Right atrium auricular region (tissue), 2 donors: ENCODE measurements at regions not wholly inside any gene's neighbourhood (a gene's known extent, or its start where the extent isn't known, plus 50 kb on each side); places are given as distances from the start of the nearest gene placed in this dataset.

Experiments
- DNase-seq: peaks from one replicate; pipeline ENCODE4 v3.0.0-alpha.2; 2019; ENCODE audit warnings: low spot score
- H3K27ac ChIP-seq, 2 donors: fragments of 200-600 bp; sonication (generic); 1 replicate in 1 of 2; 2 replicates in 1 of 2; pipeline ENCODE4 v1.5.1; 2016 to 2019
- H3K27me3 ChIP-seq, 2 donors: fragments of 200-600 bp; sonication (generic); one replicate each; pipeline versions ENCODE4 v1.5.1 to v1.6.0; 2017 to 2019
- H3K36me3 ChIP-seq: fragments of 200-600 bp; sonication (generic); one replicate; pipeline ENCODE4 v1.5.1; 2016
- H3K4me1 ChIP-seq, 2 donors: fragments of 200-600 bp; sonication (generic); one replicate each; pipeline versions ENCODE4 v1.5.1 to v1.6.0; 2017 to 2019
- H3K4me3 ChIP-seq, 2 donors: fragments of 200-600 bp; sonication (generic); 1 replicate in 1 of 2; 2 replicates in 1 of 2; pipeline ENCODE4 v1.5.1; 2017 to 2019; ENCODE audit warnings: mild to moderate bottlenecking in 1 of 2, moderate library complexity in 1 of 2
- H3K9me3 ChIP-seq, 2 donors: fragments of 200-600 bp; sonication (generic); one replicate each; pipeline ENCODE4 v1.5.1; 2019
- TF ChIP-seq, protein P1 (sequence below), 2 donors: fragments of 200-600 bp; sonication (generic); IDR thresholded peaks; one replicate each; pipeline ENCODE4 v1.5.1; 2019; ENCODE audit warnings: antibody characterized with exemption in 2 of 2

- H3K4me3 ChIP-seq = no peak overlapping the region
- H3K27ac ChIP-seq = no peak overlapping the region
- H3K9me3 ChIP-seq = peaks cover 0 to under 1% of the 10 kb centered on the region in 2 donors
- TF ChIP-seq, protein P1, sequence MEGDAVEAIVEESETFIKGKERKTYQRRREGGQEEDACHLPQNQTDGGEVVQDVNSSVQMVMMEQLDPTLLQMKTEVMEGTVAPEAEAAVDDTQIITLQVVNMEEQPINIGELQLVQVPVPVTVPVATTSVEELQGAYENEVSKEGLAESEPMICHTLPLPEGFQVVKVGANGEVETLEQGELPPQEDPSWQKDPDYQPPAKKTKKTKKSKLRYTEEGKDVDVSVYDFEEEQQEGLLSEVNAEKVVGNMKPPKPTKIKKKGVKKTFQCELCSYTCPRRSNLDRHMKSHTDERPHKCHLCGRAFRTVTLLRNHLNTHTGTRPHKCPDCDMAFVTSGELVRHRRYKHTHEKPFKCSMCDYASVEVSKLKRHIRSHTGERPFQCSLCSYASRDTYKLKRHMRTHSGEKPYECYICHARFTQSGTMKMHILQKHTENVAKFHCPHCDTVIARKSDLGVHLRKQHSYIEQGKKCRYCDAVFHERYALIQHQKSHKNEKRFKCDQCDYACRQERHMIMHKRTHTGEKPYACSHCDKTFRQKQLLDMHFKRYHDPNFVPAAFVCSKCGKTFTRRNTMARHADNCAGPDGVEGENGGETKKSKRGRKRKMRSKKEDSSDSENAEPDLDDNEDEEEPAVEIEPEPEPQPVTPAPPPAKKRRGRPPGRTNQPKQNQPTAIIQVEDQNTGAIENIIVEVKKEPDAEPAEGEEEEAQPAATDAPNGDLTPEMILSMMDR (IDR thresholded peaks at IDR 0.05) = no peak
- DNase-seq = no peak
- no peaks in the 10 kb centered on the region for H3K27me3 ChIP-seq
- no peaks in the 10 kb centered on the region for H3K4me1 ChIP-seq
- H3K36me3 ChIP-seq = no peaks in the 10 kb centered on the region
These were observed 331.5 kb upstream of the IL12A start for GRCh38 chr3:159657176-159657575.

DNA sequence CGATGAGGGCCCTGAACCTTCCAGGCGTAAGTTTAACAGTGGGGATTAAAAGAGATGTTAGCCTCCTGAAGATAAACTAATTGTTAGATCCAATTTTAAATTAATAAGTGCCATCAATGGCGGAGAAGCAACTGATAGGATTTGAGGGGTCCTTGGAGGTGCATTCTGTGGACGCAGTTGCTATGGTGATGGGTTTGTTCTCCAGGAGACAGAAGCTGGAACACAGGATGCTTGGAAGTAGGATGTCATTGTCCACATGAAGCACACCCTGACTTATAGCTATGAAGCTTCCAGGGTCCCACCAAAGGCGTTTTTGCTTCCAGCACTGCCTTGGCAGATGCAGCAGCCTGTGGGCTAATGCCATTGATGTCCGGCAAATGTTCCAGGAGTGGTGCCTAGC lies 331.0 kb upstream of the IL12A start:
- peaks cover 0 to 5% of the 10 kb centered on the region in 2 donors for H3K9me3 ChIP-seq
- no peak overlapping the region for H3K4me3 ChIP-seq
- H3K27ac ChIP-seq = no peak overlapping the region
- no peaks in the 10 kb centered on the region for H3K36me3 ChIP-seq
- no peak for DNase-seq
- TF ChIP-seq, protein P1 (IDR thresholded peaks at IDR 0.05) = no peak
- no peaks in the 10 kb centered on the region for H3K4me1 ChIP-seq
- no peaks in the 10 kb centered on the region for H3K27me3 ChIP-seq

DNA sequence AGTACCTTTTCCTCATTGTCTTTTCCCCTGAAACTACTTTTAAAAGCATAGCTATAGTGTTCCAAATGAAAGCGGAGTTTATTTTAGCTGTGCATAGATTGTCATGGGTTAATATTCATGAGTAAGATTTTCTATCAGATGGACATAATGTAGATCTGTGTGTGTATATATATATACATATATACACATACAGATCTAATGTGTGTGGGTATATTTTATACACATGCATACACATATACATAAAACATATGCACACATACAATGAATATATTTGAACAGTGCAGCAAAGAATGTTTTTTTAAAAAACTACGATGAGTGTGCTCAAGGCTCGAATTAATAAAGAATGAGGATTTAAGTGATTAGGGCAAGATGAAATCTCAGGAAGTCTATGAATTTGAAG lies 328.3 kb upstream of the IL12A start:
- Histone ChIP-seq H3K4me1 (no peaks in the 10 kb centered on the region), H3K27me3 (no peaks in the 10 kb centered on the region), H3K36me3 (no peaks in the 10 kb centered on the region), H3K4me3 (no peak overlapping the region), H3K9me3 (peaks cover 0 to 5% of the 10 kb centered on the region in 2 donors), H3K27ac (no peak overlapping the region)
- no peak for DNase-seq
- TF ChIP-seq, protein P1 (IDR thresholded peaks at IDR 0.05) = no peak

DNA sequence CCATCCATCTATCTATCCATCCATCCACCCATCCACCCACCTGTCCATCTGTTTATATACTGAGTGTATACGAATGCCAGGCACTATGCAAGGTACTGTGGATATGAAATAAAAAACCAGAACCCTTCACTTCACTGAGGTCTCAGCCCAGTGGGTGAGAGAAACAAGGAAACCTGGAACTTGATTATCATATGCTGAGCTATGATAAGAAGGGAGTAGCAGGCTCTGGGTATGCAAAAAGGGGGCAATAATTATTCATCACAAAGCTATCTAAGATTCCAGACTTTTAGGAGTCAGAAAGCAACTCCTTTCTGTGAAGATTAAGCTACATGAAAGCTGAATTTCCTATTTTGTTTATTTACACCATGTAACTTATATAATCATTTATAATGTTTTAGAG lies 327.7 kb upstream of the IL12A start:
- H3K4me1 ChIP-seq = no peaks in the 10 kb centered on the region
- TF ChIP-seq, protein P1 (IDR thresholded peaks at IDR 0.05) = no peak

GRCh38 chr3:159662549-159662948 lies 326.1 kb upstream of the IL12A start:
- Histone ChIP-seq H3K27ac (no peak overlapping the region), H3K4me3 (no peak overlapping the region), H3K9me3 (peaks cover 0 to 5% of the 10 kb centered on the region in 2 donors), H3K36me3 (no peaks in the 10 kb centered on the region), H3K4me1 (no peaks in the 10 kb centered on the region), H3K27me3 (no peaks in the 10 kb centered on the region)
- DNase-seq = no peak
- TF ChIP-seq, protein P1 (IDR thresholded peaks at IDR 0.05) = no peak

More for the DNA sequence above, 327.7 kb upstream of the IL12A start:
- Histone ChIP-seq H3K36me3 (no peaks in the 10 kb centered on the region), H3K27ac (no peak overlapping the region), H3K9me3 (peaks cover 0 to 5% of the 10 kb centered on the region in 2 donors), H3K27me3 (no peaks in the 10 kb centered on the region), H3K4me3 (no peak overlapping the region)
- DNase-seq = no peak

GRCh38 chr3:159664006-159664405 lies 324.6 kb upstream of the IL12A start:
- no peak overlapping the region for H3K4me3 ChIP-seq
- H3K4me1 ChIP-seq = peaks cover 0 to 6% of the 10 kb centered on the region in 2 donors
- H3K27ac ChIP-seq = no peak overlapping the region
- peaks cover 0 to 5% of the 10 kb centered on the region in 2 donors for H3K9me3 ChIP-seq
- H3K27me3 ChIP-seq = no peaks in the 10 kb centered on the region
- no peak for DNase-seq
- H3K36me3 ChIP-seq = no peaks in the 10 kb centered on the region
- TF ChIP-seq, protein P1 (IDR thresholded peaks at IDR 0.05) = no peak
